ENCODE measurements at regions not wholly inside any gene's neighbourhood (a gene's known extent, or its start where the extent isn't known, plus 50 kb on each side); places are given as distances from the start of the nearest gene placed in this dataset.

- DNase-seq (ENCODE audit: low read depth in 2 of 2): no peak
These were observed 99.8 kb upstream of the ROPN1 start for GRCh38 chr3:124091716-124092115.

- no peak for DNase-seq (ENCODE audit: low read depth in 2 of 2)
These were observed 100.9 kb upstream of the ROPN1 start for GRCh38 chr3:124092811-124093210.

GRCh38 chr3:124094496-124094895, 102.6 kb upstream of the ROPN1 start:
- no peak for DNase-seq (ENCODE audit: low read depth in 2 of 2)

- DNase-seq (ENCODE audit: low read depth in 2 of 2): no peak
These were observed 105.6 kb upstream of the ROPN1 start for GRCh38 chr3:124097362-124098131.

GRCh38 chr3:124101643-124102042, 109.7 kb upstream of the ROPN1 start:
- DNase-seq (ENCODE audit: low read depth in 2 of 2): no peak

GRCh38 chr3:124107104-124107890, 115.4 kb upstream of the ROPN1 start:
- no peak for DNase-seq (ENCODE audit: low read depth in 2 of 2)

GRCh38 chr3:124108446-124108845, 116.5 kb upstream of the ROPN1 start:
- no peak for DNase-seq (ENCODE audit: low read depth in 2 of 2)

- DNase-seq (ENCODE audit: low read depth in 2 of 2): no peak
These were observed 121.6 kb upstream of the ROPN1 start for GRCh38 chr3:124113485-124113884.

- no peak for DNase-seq (ENCODE audit: low read depth in 2 of 2)
These were observed 123.4 kb upstream of the ROPN1 start for GRCh38 chr3:124115279-124115678.

- no peak for DNase-seq (ENCODE audit: low read depth in 2 of 2)
These were observed 124.0 kb upstream of the ROPN1 start for GRCh38 chr3:124115956-124116355.

GRCh38 chr3:124116906-124117305, 125.0 kb upstream of the ROPN1 start:
- no peak for DNase-seq (ENCODE audit: low read depth in 2 of 2)

- no peak for DNase-seq (ENCODE audit: low read depth in 2 of 2)
These were observed 125.6 kb upstream of the ROPN1 start for GRCh38 chr3:124117486-124117885.

- no peak for DNase-seq (ENCODE audit: low read depth in 2 of 2)
These were observed 126.5 kb upstream of the ROPN1 start for GRCh38 chr3:124118397-124118796.

- no peak for DNase-seq (ENCODE audit: low read depth in 2 of 2)
These were observed 127.3 kb upstream of the ROPN1 start for GRCh38 chr3:124119056-124119716.

- DNase-seq (ENCODE audit: low read depth in 2 of 2): no peak
These were observed 129.7 kb upstream of the ROPN1 start for GRCh38 chr3:124121379-124122312.

- DNase-seq (ENCODE audit: low read depth in 2 of 2): no peak
These were observed 133.4 kb upstream of the ROPN1 start for GRCh38 chr3:124125315-124125714.

- no peak for DNase-seq (ENCODE audit: low read depth in 2 of 2)
These were observed 134.6 kb upstream of the ROPN1 start for GRCh38 chr3:124126436-124127023.

GRCh38 chr3:124131158-124131557, 139.2 kb upstream of the ROPN1 start:
- DNase-seq (ENCODE audit: low read depth in 2 of 2): no peak

GRCh38 chr3:124131580-124131979, 139.7 kb upstream of the ROPN1 start:
- DNase-seq (ENCODE audit: low read depth in 2 of 2): no peak

GRCh38 chr3:124132813-124133212, 140.9 kb upstream of the ROPN1 start:
- no peak for DNase-seq (ENCODE audit: low read depth in 2 of 2)

- no peak for DNase-seq (ENCODE audit: low read depth in 2 of 2)
These were observed 141.5 kb upstream of the ROPN1 start for GRCh38 chr3:124133366-124133940.

All from stimulated activated CD8-positive, alpha-beta memory T cell treated with anti-CD3 and anti-CD28 coated beads, Interleukin-2, amount 100 ng/mL, for 48 hours (primary cell).